ENCODE measurements at regions not wholly inside any gene's neighbourhood (a gene's known extent, or its start where the extent isn't known, plus 50 kb on each side); places are given as distances from the start of the nearest gene placed in this dataset.
A peak's percentile ranks its signal among the peaks of the same experiment; 100 is the strongest.

DNA sequence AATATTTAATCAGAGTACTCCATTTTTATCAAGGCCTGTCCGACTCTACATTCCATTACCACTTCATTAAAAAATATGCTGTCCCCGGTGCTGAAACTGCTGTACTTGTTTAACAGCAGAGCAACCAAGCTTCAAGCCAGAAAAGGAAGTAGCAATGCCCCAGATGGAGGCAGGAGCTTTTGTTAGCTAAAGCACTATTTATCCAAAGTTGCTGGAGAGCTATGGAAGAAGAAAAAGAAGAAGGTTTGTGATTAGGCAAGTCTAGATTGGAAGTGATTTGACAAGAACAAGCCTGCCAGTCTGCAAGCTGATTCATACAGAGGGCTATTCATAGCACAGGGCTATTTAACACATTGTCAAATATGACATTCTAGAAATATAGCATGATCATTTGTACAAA, 160.9 kb upstream of the SPTLC3 start:
- FAIRE-seq = peak; percentile 19
- Histone ChIP-seq H2AFZ (ENCODE audit: low read length) (no peak overlapping the region), H4K5ac (ENCODE audit: insufficient read length, low read depth, low read length) (no peak overlapping the region), H2BK20ac (ENCODE audit: low read length) (no peak overlapping the region), H3K56ac (replicated peaks; ENCODE audit: insufficient read length, low read depth, low read length) (no peak overlapping the region), H2BK12ac (ENCODE audit: low read depth, low read length) (no peak overlapping the region), H3K4ac (replicated peaks; ENCODE audit: insufficient read length, low read depth, low read length) (peak overlapping the region; percentile 72), H3K4me2 (ENCODE audit: insufficient read depth in 1 of 2, low read depth in 2 of 2, low read length in 2 of 2) (no peak overlapping the region), H3K4me1 (replicated peaks in 1 of 4; ENCODE audit: control insufficient read depth in 3 of 4, insufficient read depth in 4 of 4, low read length in 3 of 4) (no peaks in the 10 kb centered on the region), H3K36me3 (ENCODE audit: control insufficient read depth in 2 of 4, insufficient read depth in 4 of 4, low read length in 3 of 4) (no peaks in the 10 kb centered on the region), H2BK15ac (ENCODE audit: low read length) (no peak overlapping the region), H3K18ac (ENCODE audit: extremely low read depth, low read length) (no peak overlapping the region), H3K79me1 (ENCODE audit: low read depth, low read length) (no peaks in the 10 kb centered on the region), H3K23me2 (ENCODE audit: low read depth, low read length) (no peaks in the 10 kb centered on the region), H2BK120ac (replicated peaks; ENCODE audit: low read depth, low read length) (no peak overlapping the region), H3K23ac (ENCODE audit: insufficient read length) (no peak overlapping the region), H3K9me3 (ENCODE audit: insufficient read depth in 2 of 2, low read depth in 1 of 2, low read length in 1 of 2) (no peaks in the 10 kb centered on the region), H3K79me2 (ENCODE audit: control insufficient read depth in 1 of 2, insufficient read depth in 2 of 2, low read length in 2 of 2) (no peaks in the 10 kb centered on the region), H3K4me3 (ENCODE audit: extremely low read depth in 1 of 4, insufficient read depth in 2 of 4, low read depth in 3 of 4, low read length in 4 of 4) (no peak overlapping the region), H3K27ac (ENCODE audit: low read depth, low read length) (no peak overlapping the region), H2AK5ac (ENCODE audit: low read depth, low read length) (no peak overlapping the region), H3K27me3 (replicated peaks in 1 of 4; ENCODE audit: control insufficient read depth in 3 of 4, extremely low read depth in 1 of 4, insufficient read depth in 3 of 4, low read length in 3 of 4) (no peaks in the 10 kb centered on the region), H3K14ac (ENCODE audit: insufficient read length) (no peak overlapping the region), H4K8ac (ENCODE audit: extremely low read depth, insufficient read depth, low read length) (no peak overlapping the region), H4K91ac (replicated peaks; ENCODE audit: insufficient read length, low read length) (no peak overlapping the region), H3K9ac (replicated peaks in 1 of 4; ENCODE audit: extremely low read depth in 1 of 4, low read depth in 3 of 4, low read length in 3 of 4) (no peak overlapping the region), H2BK5ac (ENCODE audit: low read depth, low read length) (no peak overlapping the region), H4K20me1 (replicated peaks in 1 of 2; ENCODE audit: control insufficient read depth in 1 of 2, insufficient read depth in 2 of 2, low read length in 2 of 2) (no peaks in the 10 kb centered on the region)
- WGBS, 2 experiments (ENCODE audit: extremely low coverage in 1 of 2, insufficient coverage in 1 of 2, insufficient read length in 1 of 2, insufficient replicate concordance in 2 of 2, low coverage in 1 of 2, low lambda C conversion rate in 2 of 2, missing lambda C conversion rate in 1 of 2) = 96% methylated on average over 2 of the region's 2 CpGs; no CpG with 5 or more reads in 1 of the 2 experiments
- no peak for DNase-seq (ENCODE audit: low read depth in 1 of 2, low spot score in 2 of 2)
- ChIA-PET POLR2A (ENCODE audit: partially characterized antibody) (no interaction called here), CTCF (ENCODE audit: partially characterized antibody) (interaction anchor here (1.0 to 3.1 kb wide), 3 partner anchors 9 to 48 kb away, joined by 3 to 10 read pairs (median 3); no protein-coding TSS in a partner anchor)
- TF ChIP-seq BCL11A (IDR thresholded peaks at IDR 0.05; ENCODE audit: low read depth in 2 of 2, low read length in 2 of 2) (no peak), NRF1 (IDR thresholded peaks at IDR 0.05; ENCODE audit: low read depth, low read length) (no peak), JUND (IDR thresholded peaks at IDR 0.05; ENCODE audit: low read length) (no peak), BRCA1 (IDR thresholded peaks at IDR 0.05; ENCODE audit: low read depth, low read length) (no peak)
- TF ChIP-seq, protein P1, sequence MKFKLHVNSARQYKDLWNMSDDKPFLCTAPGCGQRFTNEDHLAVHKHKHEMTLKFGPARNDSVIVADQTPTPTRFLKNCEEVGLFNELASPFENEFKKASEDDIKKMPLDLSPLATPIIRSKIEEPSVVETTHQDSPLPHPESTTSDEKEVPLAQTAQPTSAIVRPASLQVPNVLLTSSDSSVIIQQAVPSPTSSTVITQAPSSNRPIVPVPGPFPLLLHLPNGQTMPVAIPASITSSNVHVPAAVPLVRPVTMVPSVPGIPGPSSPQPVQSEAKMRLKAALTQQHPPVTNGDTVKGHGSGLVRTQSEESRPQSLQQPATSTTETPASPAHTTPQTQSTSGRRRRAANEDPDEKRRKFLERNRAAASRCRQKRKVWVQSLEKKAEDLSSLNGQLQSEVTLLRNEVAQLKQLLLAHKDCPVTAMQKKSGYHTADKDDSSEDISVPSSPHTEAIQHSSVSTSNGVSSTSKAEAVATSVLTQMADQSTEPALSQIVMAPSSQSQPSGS (IDR thresholded peaks at IDR 0.05; ENCODE audit: low read length) = no peak

Data from H1 (cell line).